Heart left ventricle (tissue), 13 donors: ENCODE measurements at regions not wholly inside any gene's neighbourhood (a gene's known extent, or its start where the extent isn't known, plus 50 kb on each side); places are given as distances from the start of the nearest gene placed in this dataset.

Experiments used
- POLR2A ChIP-seq, 2 donors: fragments of 450-650 bp; IDR thresholded peaks; one replicate each; pipeline ENCODE4 v1.6.1; 2017; ENCODE audit warnings: antibody characterized with exemption in 2 of 2, mild to moderate bottlenecking in 2 of 2, moderate library complexity in 2 of 2
- TF ChIP-seq, protein P1 (sequence below), 12 donors: fragments of 200-600 bp; sonication (generic) in 4 of 12; IDR thresholded peaks; one replicate each; pipeline versions ENCODE4 v1.5.0 to v1.8.0; 2018 to 2022; ENCODE audit warnings: antibody characterized with exemption in 12 of 12, mild to moderate bottlenecking in 5 of 12
- donor health status: ischemic (EF 13 %, LVEDD 7.1; RV severe dilation, severe dysfunction).
- donor health status: DM: no; HTN: yes; CAD: no.
- donor health status: DM: no; HTN: no; CAD: no.
- donor health status: ischemic (EF 25% LVEDD 6.9; RV normal size, moderate dysfunction).
- donor health status: ischemic (EF 25% LVEDD 5.7; RV mildly dilated, moderate dysfunction).
- donor health status: ischemic (EF 35%, LVEDD 5.7; RV mildly dilated, moderate dysfunction).
- donor health status: nonischemic (EF 11% LVEDD 7.7; RV severe dilation, severe dysfunction).
- donor health status: DM: yes; HTN: yes; CAD: no.
- donor health status: PGD.
- donor health status: ischemic (EF 29% LVEDD 5.4; RV normal size, mild dysfunction).
- donor health status: nonischemic (EF 23%, LVEDD 6.1; RV moderate dilation, normal function).

DNA sequence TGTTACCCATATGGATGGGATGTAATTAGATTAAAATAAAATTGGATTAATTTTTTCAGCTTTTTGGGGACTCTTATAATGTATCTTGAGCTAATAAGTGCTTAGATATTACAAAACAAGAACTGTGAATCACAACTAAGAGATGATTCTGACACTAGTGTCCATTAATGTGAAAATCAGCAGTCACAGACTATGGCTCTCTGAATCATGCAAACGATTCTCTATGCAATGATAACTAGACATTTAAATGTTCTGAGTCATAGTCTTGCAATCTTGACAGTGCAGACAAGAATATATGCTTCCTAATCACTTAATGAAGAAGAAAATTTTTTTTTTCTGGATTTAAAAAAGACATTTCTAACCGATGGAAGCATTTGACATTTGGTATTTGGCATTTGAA lies 82.2 kb upstream of the OPRM1 start:
- TF ChIP-seq, protein P1, sequence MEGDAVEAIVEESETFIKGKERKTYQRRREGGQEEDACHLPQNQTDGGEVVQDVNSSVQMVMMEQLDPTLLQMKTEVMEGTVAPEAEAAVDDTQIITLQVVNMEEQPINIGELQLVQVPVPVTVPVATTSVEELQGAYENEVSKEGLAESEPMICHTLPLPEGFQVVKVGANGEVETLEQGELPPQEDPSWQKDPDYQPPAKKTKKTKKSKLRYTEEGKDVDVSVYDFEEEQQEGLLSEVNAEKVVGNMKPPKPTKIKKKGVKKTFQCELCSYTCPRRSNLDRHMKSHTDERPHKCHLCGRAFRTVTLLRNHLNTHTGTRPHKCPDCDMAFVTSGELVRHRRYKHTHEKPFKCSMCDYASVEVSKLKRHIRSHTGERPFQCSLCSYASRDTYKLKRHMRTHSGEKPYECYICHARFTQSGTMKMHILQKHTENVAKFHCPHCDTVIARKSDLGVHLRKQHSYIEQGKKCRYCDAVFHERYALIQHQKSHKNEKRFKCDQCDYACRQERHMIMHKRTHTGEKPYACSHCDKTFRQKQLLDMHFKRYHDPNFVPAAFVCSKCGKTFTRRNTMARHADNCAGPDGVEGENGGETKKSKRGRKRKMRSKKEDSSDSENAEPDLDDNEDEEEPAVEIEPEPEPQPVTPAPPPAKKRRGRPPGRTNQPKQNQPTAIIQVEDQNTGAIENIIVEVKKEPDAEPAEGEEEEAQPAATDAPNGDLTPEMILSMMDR (IDR thresholded peaks at IDR 0.05) = no peak
- no peak for TF ChIP-seq POLR2A (IDR thresholded peaks at IDR 0.05)
